Fibroblast of lung (primary cell): ENCODE measurements at regions not wholly inside any gene's neighbourhood (a gene's known extent, or its start where the extent isn't known, plus 50 kb on each side); places are given as distances from the start of the nearest gene placed in this dataset.

Experiments used
- DNase-seq, 2 donors: peaks; one replicate each; pipeline versions ENCODE4 v3.0.0 to v3.0.0-alpha.2; 2010; ENCODE audit warnings: low read depth in 2 of 2
- H2AFZ ChIP-seq: 2 replicates; pipeline ENCODE4 v1.5.1; 2012; ENCODE audit warnings: low read length, control low read depth, inconsistent platforms
- H3K27ac ChIP-seq: 2 replicates; pipeline ENCODE4 v1.5.1; 2011; ENCODE audit warnings: low read length, control low read depth; ENCODE audit not compliant: insufficient read depth
- H3K27me3 ChIP-seq: 2 replicates; pipeline ENCODE4 v1.5.1; 2011; ENCODE audit warnings: mild to moderate bottlenecking, low read length; ENCODE audit not compliant: control insufficient read depth, insufficient read depth
- H3K36me3 ChIP-seq: 2 replicates; pipeline ENCODE4 v1.5.1; 2011; ENCODE audit warnings: low read length; ENCODE audit not compliant: control insufficient read depth, insufficient read depth
- H3K4me1 ChIP-seq: 2 replicates; pipeline ENCODE4 v1.5.1; 2011; ENCODE audit warnings: low read length; ENCODE audit not compliant: control insufficient read depth, insufficient read depth; ENCODE audit errors: extremely low read depth
- H3K4me2 ChIP-seq: 2 replicates; pipeline ENCODE4 v1.5.1; 2011; ENCODE audit warnings: low read length, control low read depth; ENCODE audit not compliant: insufficient read depth; ENCODE audit errors: extremely low read depth
- H3K4me3 ChIP-seq, 4 experiments: fragments of 200-600 bp in 1 of 4; sonication (generic) in 1 of 4; replicated peaks in 1 of 4; 2 replicates each; pipeline ENCODE4 v1.5.1; 2011 to 2016; ENCODE audit warnings: low read length in 4 of 4, low read depth in 3 of 4, mild to moderate bottlenecking in 3 of 4, control low read depth in 2 of 4, inconsistent platforms in 1 of 4, mixed read lengths in 1 of 4; ENCODE audit not compliant: insufficient read depth in 1 of 4; ENCODE audit errors: control extremely low read depth in 1 of 4
- H3K79me2 ChIP-seq: 2 replicates; pipeline ENCODE4 v1.5.1; 2012; ENCODE audit warnings: mild to moderate bottlenecking, low read length, inconsistent platforms; ENCODE audit not compliant: control insufficient read depth, insufficient read depth
- H3K9ac ChIP-seq: 2 replicates; pipeline ENCODE4 v1.5.1; 2011; ENCODE audit warnings: mild to moderate bottlenecking, low read length, control low read depth; ENCODE audit not compliant: insufficient read depth
- H3K9me3 ChIP-seq: 2 replicates; pipeline ENCODE4 v1.5.1; 2012; ENCODE audit warnings: low read depth, low read length; ENCODE audit not compliant: control insufficient read depth, insufficient read depth
- H4K20me1 ChIP-seq: 2 replicates; pipeline ENCODE4 v1.5.1; 2011; ENCODE audit warnings: low read length; ENCODE audit not compliant: control insufficient read depth, insufficient read depth; ENCODE audit errors: extremely low read depth
- CTCF ChIP-seq, 2 donors: IDR thresholded peaks in 1 of 2; conservative IDR thresholded peaks in 1 of 2; 1 replicate in 1 of 2; 2 replicates in 1 of 2; pipeline ENCODE4 v1.5.1; 2011 to 2012; ENCODE audit warnings: low read length in 2 of 2, control low read depth in 1 of 2, inconsistent platforms in 1 of 2, low read depth in 1 of 2, mild to moderate bottlenecking in 1 of 2
- EZH2 ChIP-seq: IDR thresholded peaks from 2 replicates; pipeline ENCODE4 v1.5.1; 2012; ENCODE audit warnings: low read length, control low read depth, mild to moderate bottlenecking; ENCODE audit errors: missing control alignments

GRCh38 chr5:110055302-110055701 lies 365.6 kb downstream of the MAN2A1 start:
- Histone ChIP-seq H3K27ac (no peak overlapping the region), H3K9me3 (no peaks in the 10 kb centered on the region), H3K79me2 (no peaks in the 10 kb centered on the region), H3K4me2 (no peak overlapping the region), H4K20me1 (no peaks in the 10 kb centered on the region), H2AFZ (no peak overlapping the region), H3K27me3 (no peaks in the 10 kb centered on the region), H3K36me3 (no peaks in the 10 kb centered on the region), H3K4me3 (no peak overlapping the region), H3K9ac (no peak overlapping the region), H3K4me1 (no peaks in the 10 kb centered on the region)
- TF ChIP-seq CTCF (conservative IDR thresholded peaks at IDR 0.05 in 1 of 2, IDR thresholded peaks at IDR 0.05 in 1 of 2; ENCODE audit: low read depth in 1 of 2, low read length in 2 of 2) (no peak), EZH2 (no peak)
- peak; percentile 3 to 75 for DNase-seq

- Histone ChIP-seq H3K4me3 (no peak overlapping the region), H2AFZ (no peak overlapping the region), H3K36me3 (no peaks in the 10 kb centered on the region), H4K20me1 (no peaks in the 10 kb centered on the region), H3K27ac (no peak overlapping the region), H3K4me1 (no peaks in the 10 kb centered on the region), H3K27me3 (no peaks in the 10 kb centered on the region), H3K9me3 (no peaks in the 10 kb centered on the region), H3K9ac (no peak overlapping the region), H3K4me2 (no peak overlapping the region), H3K79me2 (no peaks in the 10 kb centered on the region)
- TF ChIP-seq CTCF (conservative IDR thresholded peaks at IDR 0.05 in 1 of 2, IDR thresholded peaks at IDR 0.05 in 1 of 2; ENCODE audit: low read depth in 1 of 2, low read length in 2 of 2) (no peak), EZH2 (no peak)
- DNase-seq, result no peak
These were observed 366.9 kb downstream of the MAN2A1 start for GRCh38 chr5:110056580-110057114.

- Histone ChIP-seq H3K4me1 (no peaks in the 10 kb centered on the region), H3K27me3 (no peaks in the 10 kb centered on the region), H3K4me2 (no peak overlapping the region), H3K9me3 (no peaks in the 10 kb centered on the region), H3K36me3 (no peaks in the 10 kb centered on the region), H3K4me3 (no peak overlapping the region), H4K20me1 (no peaks in the 10 kb centered on the region), H3K9ac (no peak overlapping the region), H3K27ac (no peak overlapping the region), H2AFZ (no peak overlapping the region), H3K79me2 (no peaks in the 10 kb centered on the region)
- no peak for DNase-seq
- TF ChIP-seq EZH2, result no peak
- no peak for TF ChIP-seq CTCF (conservative IDR thresholded peaks at IDR 0.05 in 1 of 2, IDR thresholded peaks at IDR 0.05 in 1 of 2; ENCODE audit: low read depth in 1 of 2, low read length in 2 of 2)
These were observed 368.4 kb downstream of the MAN2A1 start for GRCh38 chr5:110058175-110058574.
